Epithelial cell of proximal tubule (primary cell): ENCODE measurements at regions not wholly inside any gene's neighbourhood (a gene's known extent, or its start where the extent isn't known, plus 50 kb on each side); places are given as distances from the start of the nearest gene placed in this dataset.

ENCODE experiments used
- DNase-seq: peaks from one replicate; pipeline ENCODE4 v3.0.0-alpha.2; 2011; ENCODE audit warnings: low read depth
- H3K4me3 ChIP-seq: 2 replicates; pipeline ENCODE4 v1.5.1; 2011; ENCODE audit warnings: low read depth, mild to moderate bottlenecking, low read length
- CTCF ChIP-seq: conservative IDR thresholded peaks from 2 replicates; pipeline ENCODE4 v1.5.1; 2012; ENCODE audit warnings: low read depth, mild to moderate bottlenecking, low read length

GRCh38 chr3:177437513-177438337 lies 240.4 kb upstream of the TBL1XR1 start:
- DNase-seq, result no peak
- TF ChIP-seq CTCF, result no peak
- H3K4me3 ChIP-seq, result no peak overlapping the region

- no peak overlapping the region for H3K4me3 ChIP-seq
- no peak for TF ChIP-seq CTCF
- no peak for DNase-seq
Measured at GRCh38 chr3:177438596-177439220, 241.4 kb upstream of the TBL1XR1 start.

- DNase-seq, result no peak
- no peak for TF ChIP-seq CTCF
- no peak overlapping the region for H3K4me3 ChIP-seq
Measured at GRCh38 chr3:177439694-177440269, 242.5 kb upstream of the TBL1XR1 start.

- no peak for TF ChIP-seq CTCF
- DNase-seq, result no peak
- no peak overlapping the region for H3K4me3 ChIP-seq
Measured at GRCh38 chr3:177440456-177441104, 243.3 kb upstream of the TBL1XR1 start.

GRCh38 chr3:177441276-177441812 lies 244.1 kb upstream of the TBL1XR1 start:
- no peak for DNase-seq
- no peak for TF ChIP-seq CTCF

GRCh38 chr3:177441813-177442646 lies 244.7 kb upstream of the TBL1XR1 start:
- DNase-seq, result no peak
- H3K4me3 ChIP-seq, result no peak overlapping the region
- no peak for TF ChIP-seq CTCF

More at GRCh38 chr3:177441276-177441812, 244.1 kb upstream of the TBL1XR1 start:
- H3K4me3 ChIP-seq, result no peak overlapping the region
